GM21360 (cell line): ENCODE measurements at regions not wholly inside any gene's neighbourhood (a gene's known extent, or its start where the extent isn't known, plus 50 kb on each side); places are given as distances from the start of the nearest gene placed in this dataset.

Experiments
- ATAC-seq: cut with Tn5 transposase; IDR thresholded peaks from one replicate; pipeline ENCODE4 v1.9.1; 2021; ENCODE audit warnings: mild to moderate bottlenecking, moderate library complexity; ENCODE audit not compliant: unreplicated experiment

- no peak for ATAC-seq
These were observed 102.8 kb downstream of the FOXL1 start for GRCh38 chr16:86681031-86681756.

GRCh38 chr16:86681757-86682106 lies 103.4 kb downstream of the FOXL1 start:
- ATAC-seq: no peak

GRCh38 chr16:86682219-86682904 lies 104.0 kb downstream of the FOXL1 start:
- no peak for ATAC-seq

GRCh38 chr16:86683441-86684194 lies 105.3 kb downstream of the FOXL1 start:
- no peak for ATAC-seq

- ATAC-seq: no peak
These were observed 106.7 kb downstream of the FOXL1 start for GRCh38 chr16:86685076-86685475.

GRCh38 chr16:86690970-86691369 lies 112.6 kb downstream of the FOXL1 start:
- ATAC-seq: no peak

- ATAC-seq: no peak
These were observed 114.1 kb downstream of the FOXL1 start for GRCh38 chr16:86692426-86692825.

- no peak for ATAC-seq
These were observed 114.7 kb downstream of the FOXL1 start for GRCh38 chr16:86693033-86693432.

- no peak for ATAC-seq
These were observed 119.4 kb downstream of the FOXL1 start for GRCh38 chr16:86697715-86698114.

- ATAC-seq: no peak
These were observed 121.9 kb downstream of the FOXL1 start for GRCh38 chr16:86700046-86700945.

GRCh38 chr16:86701286-86701975 lies 123.1 kb downstream of the FOXL1 start:
- no peak for ATAC-seq

GRCh38 chr16:86702824-86703588 lies 124.7 kb downstream of the FOXL1 start:
- ATAC-seq: no peak

- ATAC-seq: no peak
These were observed 126.2 kb downstream of the FOXL1 start for GRCh38 chr16:86704516-86704915.

GRCh38 chr16:86706726-86707125 lies 128.4 kb downstream of the FOXL1 start:
- no peak for ATAC-seq

- ATAC-seq: no peak
These were observed 128.8 kb downstream of the FOXL1 start for GRCh38 chr16:86707171-86707570.

GRCh38 chr16:86707581-86707980 lies 129.2 kb downstream of the FOXL1 start:
- ATAC-seq: no peak

GRCh38 chr16:86708431-86708830 lies 130.1 kb downstream of the FOXL1 start:
- no peak for ATAC-seq

- no peak for ATAC-seq
These were observed 130.8 kb downstream of the FOXL1 start for GRCh38 chr16:86709103-86709502.

GRCh38 chr16:86709902-86710601 lies 131.7 kb downstream of the FOXL1 start:
- ATAC-seq: no peak
